Spleen (tissue), 7 donors: ENCODE measurements at regions not wholly inside any gene's neighbourhood (a gene's known extent, or its start where the extent isn't known, plus 50 kb on each side); places are given as distances from the start of the nearest gene placed in this dataset.

Experiments
- CTCF ChIP-seq, 11 experiments: fragments of 200-600 bp in 7 of 11; fragments of 450-650 bp in 4 of 11; sonication (generic) in 4 of 11; IDR thresholded peaks in 8 of 11; conservative IDR thresholded peaks in 3 of 11; 1 replicate in 7 of 11; 2 replicates in 4 of 11; pipeline versions ENCODE4 v1.4.0 to v1.8.0; 2016 to 2021; ENCODE audit warnings: antibody characterized with exemption in 11 of 11, inconsistent platforms in 4 of 11, mild to moderate bottlenecking in 1 of 11
- POLR2A ChIP-seq, 3 donors: fragments of 450-650 bp; IDR thresholded peaks; one replicate each; pipeline ENCODE4 v1.5.1; 2017; ENCODE audit warnings: antibody characterized with exemption in 3 of 3, mild to moderate bottlenecking in 1 of 3
- donor health status: DM: no; HTN: no; CAD: no; lungs with moderate emphysema.
- donor health status: DM: no; HTN: no; CAD: no.
- donor health status: DM: no; HTN: no; CAD: no.

GRCh38 chr5:3353561-3353960 is 242.1 kb upstream of the IRX1 start:
- TF ChIP-seq CTCF (IDR thresholded peaks at IDR 0.05 in 8 of 11, conservative IDR thresholded peaks at IDR 0.05 in 3 of 11): no peak
- no peak for TF ChIP-seq POLR2A (IDR thresholded peaks at IDR 0.05)
